GM19455 (cell line): ENCODE measurements at regions not wholly inside any gene's neighbourhood (a gene's known extent, or its start where the extent isn't known, plus 50 kb on each side); places are given as distances from the start of the nearest gene placed in this dataset.

Experiments
- ATAC-seq: cut with Tn5 transposase; IDR thresholded peaks from one replicate; pipeline ENCODE4 v1.9.1; 2021; ENCODE audit not compliant: unreplicated experiment

DNA sequence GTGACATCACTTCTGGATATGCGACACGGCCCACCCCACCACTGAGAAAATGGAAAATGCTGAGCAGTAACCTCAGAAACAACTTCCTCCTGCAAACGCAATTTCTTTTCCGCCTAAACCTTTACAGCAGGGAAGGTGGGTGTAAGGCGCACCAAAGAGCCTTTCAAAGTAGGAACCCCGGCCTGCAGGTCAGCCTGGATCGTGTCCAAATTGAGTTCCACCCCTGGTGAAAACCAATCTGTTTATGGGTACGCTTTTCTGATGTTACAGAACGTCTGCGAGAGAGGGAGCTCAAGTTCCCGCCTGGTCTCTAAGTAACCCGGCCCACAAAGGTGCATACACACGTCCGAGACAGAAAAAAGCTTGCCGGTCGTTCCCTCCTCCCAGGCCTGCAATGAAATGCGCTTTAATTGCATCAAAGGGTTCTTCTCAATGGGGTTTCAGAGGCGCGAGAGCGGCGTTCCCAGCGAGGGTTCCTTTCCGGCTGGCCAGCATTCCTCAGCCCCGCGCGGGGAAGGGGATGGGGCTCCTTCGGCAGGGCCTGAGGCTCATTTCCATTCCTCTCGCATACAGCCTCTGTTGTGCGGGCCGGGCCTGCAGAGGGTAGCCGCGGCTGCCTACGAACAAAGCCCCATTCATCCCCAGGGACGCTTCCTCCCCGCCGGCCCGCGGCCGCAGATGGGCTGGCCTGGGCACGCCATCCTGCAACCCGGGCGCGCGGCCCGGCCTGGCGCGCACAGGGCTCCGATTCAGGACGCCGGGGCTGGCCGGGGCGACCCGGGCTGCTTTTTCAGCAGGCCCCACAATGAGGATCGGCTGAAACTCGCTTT, 138.1 kb downstream of the TMCO5A start:
- peak; percentile 62 for ATAC-seq

DNA sequence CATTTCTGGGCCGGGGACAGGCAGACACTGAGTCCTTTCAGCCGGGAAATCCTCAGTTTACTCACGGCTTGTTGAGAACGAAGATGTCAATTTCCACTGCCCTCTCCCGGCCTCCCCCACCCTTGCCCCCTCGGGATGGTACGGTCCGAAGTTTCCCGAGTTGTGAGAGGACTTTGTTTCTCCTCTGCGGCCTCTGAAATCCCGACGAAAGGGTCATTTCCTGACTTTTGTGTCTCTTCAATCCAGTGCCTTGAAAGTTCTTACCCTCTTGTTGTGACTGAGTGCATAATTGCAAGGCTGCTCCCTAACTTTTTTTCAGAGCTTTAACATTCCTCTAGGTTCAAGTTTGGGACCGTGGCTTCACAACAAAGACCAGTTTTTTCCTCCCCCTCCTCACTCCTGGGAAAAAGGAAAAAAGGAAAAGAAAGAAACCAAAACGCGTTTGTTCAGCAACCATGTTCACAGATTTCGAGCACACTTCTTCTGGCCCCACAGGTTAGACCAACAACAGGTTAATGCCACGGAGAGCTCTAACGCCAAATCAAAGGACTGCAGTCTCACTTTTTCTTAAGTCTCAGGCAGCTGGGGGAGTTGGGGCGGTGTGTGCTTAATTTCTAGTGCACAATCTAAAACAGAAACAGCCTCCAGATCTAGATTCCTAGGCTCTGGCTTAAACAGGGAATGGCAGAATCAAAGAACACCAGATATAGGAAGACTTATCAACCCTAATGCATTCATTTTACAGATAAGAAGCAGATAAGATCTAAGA, 138.9 kb downstream of the TMCO5A start:
- no peak for ATAC-seq

GRCh38 chr15:38074029-38074428, 139.6 kb downstream of the TMCO5A start:
- ATAC-seq: no peak

DNA sequence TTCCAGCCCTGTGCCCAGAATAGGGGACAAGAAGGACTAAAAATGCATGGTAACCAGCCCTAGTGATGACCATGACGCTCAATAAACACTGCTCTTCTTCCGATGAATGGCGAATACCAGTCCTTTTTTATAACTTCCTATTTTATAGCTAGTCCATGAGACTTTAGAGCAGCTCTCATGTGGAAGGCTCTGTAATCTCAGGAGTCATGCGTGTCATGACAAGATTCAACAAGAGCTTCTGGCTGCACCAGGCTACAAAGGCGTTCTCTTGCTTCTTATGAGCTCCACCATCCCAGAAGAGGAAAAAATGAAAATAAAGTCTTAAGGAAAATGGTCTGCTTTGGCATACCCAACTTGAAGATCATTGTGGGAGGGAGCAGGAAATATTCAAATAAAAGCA, 141.0 kb downstream of the TMCO5A start:
- ATAC-seq: no peak

DNA sequence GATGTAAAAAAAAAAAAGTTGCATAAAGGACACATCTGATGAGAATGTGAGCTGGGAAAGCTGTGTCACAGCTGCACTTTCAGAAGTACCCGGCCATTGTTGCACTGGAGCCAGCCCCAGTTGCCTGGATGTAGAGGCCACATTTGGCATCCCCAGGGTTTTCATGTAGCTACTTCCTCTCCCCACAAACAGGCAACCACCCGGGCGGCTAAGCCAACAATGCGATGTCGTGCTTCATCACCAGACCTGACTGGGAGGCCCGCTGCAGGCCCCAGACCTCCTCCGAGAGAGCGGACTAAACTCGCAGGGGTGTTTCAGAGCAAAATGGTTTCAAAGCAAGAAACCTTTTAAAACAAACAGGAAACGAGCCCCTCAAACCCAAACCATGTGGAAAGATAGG, 142.3 kb downstream of the TMCO5A start:
- no peak for ATAC-seq

DNA sequence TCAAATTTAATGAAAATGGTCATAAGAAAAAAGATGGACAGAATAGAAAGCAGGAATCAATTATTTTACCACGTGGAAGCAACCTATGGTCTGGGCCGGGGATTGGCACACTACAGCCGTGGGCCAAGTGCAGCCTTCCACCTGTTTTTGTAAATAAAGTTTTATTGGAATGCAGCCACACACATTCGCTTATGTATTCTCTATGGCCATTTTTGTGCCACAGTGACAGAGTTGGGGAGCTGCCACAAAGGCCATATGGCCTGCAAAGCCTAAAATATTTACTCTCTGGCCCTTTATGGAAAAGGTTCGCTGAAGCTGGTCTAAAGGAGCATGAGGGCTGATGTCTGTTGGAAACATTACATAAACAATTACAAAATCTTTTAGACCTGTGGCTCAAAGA, 144.8 kb downstream of the TMCO5A start:
- ATAC-seq: no peak

DNA sequence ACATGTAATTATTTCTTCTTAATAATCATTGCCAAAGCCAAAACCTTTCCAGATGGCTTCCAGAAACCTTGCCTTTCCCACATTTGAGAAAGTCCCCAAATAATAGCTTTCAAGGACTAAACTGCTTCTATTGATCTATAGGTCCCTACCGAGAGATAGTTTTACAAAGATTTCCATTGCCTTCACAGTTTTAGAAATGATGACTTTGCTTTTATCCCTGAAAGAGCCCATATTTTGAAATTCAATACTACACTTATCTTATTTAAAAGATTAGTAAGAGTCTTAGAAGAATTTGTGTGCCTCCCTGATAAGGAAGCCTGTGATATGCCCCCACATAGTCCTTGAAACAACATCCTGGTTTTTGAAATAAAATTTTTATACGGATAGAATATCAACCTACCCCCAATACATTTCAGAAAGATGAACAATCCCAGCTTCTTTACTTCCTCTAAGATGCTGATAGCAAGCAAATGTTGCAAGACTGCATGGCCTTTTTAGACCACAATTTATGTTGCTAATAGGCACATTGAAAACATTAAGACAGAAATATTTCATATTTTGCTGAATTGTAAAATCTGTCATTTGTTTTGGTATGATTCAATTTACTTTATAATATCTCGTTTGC, 146.3 kb downstream of the TMCO5A start:
- ATAC-seq: no peak

- ATAC-seq: peak; percentile 67
Measured at GRCh38 chr15:38084289-38084688, 149.8 kb downstream of the TMCO5A start.

DNA sequence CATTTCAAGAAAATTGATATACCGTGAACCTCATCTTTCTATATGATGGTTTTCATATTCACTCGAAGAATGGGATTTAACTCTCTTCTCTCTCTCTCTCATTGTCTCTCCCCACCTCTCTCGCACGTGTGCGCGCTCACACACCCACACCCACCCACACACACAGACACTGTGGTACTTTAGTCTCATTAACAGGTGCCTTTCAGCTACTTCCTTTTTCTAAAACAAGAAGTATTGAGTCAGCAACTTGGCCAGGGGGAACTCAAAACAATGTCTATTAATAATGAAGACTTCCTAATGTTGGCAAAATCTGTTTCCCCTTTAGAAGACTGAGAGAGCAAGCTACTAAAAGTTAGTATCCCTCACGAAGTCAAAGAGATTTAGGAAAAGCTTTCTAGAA, 150.7 kb downstream of the TMCO5A start:
- ATAC-seq: peak; percentile 73

- no peak for ATAC-seq
Measured at GRCh38 chr15:38085931-38086568, 151.6 kb downstream of the TMCO5A start.

- ATAC-seq: no peak
Measured at GRCh38 chr15:38086611-38087010, 152.2 kb downstream of the TMCO5A start.

DNA sequence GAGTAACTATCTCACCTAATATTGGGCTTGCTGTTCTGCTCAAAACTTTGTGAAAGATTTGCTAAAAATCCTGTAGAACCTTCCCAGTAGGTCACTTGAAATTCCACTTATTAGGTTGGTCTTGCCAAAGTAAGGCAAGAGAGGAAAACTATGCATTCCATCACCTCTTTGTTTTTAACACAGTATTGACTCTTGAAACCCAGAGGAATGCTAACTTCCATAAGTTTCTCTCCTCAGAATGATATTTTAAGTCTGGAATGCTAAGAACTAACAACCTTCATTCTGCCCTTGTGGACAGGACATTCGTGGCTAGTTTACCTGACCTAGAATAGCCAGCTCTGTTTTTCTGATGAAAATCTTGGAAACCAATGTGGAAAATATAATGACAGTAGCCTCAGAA, 154.5 kb downstream of the TMCO5A start:
- no peak for ATAC-seq

DNA sequence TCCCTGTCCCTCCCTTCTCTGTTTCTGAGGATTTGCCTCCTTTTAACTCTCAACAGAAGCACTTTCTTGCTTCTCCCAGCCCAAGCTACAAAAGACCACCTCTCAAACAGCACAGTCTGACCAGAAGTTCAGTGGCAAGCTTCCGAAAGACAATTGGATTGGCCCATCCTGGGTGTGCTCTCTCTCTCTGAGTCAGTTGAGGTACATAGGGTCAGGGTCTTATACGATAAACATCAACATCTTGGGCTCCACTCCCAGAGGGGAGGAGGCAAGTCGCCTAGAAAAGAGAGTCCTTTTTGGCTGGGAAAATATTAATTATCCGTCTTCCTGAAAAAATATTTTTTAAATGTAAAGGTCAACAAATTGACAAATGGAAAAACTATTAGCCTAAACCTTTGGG, 155.8 kb downstream of the TMCO5A start:
- ATAC-seq: no peak

- no peak for ATAC-seq
Measured at GRCh38 chr15:38090678-38091077, 156.2 kb downstream of the TMCO5A start.

- no peak for ATAC-seq
Measured at GRCh38 chr15:38091078-38091645, 156.7 kb downstream of the TMCO5A start.

- ATAC-seq: no peak
Measured at GRCh38 chr15:38093931-38094330, 158.7 kb upstream of the SPRED1 start.

DNA sequence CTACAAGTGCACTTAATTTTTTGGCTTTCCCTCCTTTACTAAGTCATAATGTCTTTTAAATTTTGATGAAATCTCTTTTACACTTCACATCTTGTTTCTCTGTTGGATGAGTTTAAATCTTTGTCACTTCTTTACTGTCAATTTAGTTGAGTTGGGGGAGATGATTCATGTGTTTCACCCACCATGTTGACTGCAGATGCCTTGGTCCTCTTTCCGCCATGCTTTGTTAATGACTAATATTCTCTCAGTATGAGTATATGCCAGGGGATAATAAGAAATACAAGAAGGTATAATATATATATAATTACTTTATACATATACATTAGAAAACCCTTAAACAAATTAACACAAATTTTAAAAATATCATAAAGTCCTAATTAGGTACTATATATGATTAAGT, 149.7 kb upstream of the SPRED1 start:
- no peak for ATAC-seq

DNA sequence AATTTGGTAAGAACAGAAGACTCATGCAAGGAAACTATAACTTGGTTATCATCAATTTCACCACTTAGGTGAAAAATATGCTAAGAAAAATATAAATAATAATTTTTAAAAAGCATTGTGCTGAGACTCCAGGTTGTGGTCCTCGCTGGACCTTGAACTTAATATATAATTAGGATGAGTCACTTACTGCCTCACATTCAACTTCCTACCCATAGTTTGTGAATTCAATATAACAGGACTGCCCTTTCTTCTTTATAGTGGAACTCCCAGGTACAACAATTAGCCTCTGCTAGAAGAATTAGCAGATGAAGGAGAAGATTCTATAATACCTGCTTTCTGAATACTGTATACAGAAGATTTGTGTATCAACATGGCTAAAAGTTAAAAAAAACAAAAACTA, 149.1 kb upstream of the SPRED1 start:
- no peak for ATAC-seq

- no peak for ATAC-seq
Measured at GRCh38 chr15:38111070-38111469, 141.6 kb upstream of the SPRED1 start.

DNA sequence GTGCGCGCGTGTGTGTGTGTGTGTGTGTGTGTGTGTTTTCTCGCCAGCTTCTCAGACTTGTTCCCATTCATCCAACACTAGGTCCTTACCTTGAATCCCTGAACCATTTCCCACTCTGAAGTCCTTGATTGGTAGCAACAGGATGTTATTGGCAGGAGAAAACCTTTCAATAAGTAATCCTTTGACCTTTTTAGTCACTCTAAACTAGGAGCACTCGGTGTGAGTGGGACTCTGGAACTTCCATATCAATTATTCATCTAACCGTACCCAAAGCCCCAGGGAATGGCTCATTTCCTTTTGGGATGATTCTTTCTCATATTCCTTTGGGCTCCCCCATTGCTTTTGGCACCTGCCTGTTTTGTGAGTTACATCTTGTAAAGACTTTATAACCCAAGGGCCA, 140.2 kb upstream of the SPRED1 start:
- no peak for ATAC-seq

GRCh38 chr15:38115121-38115520, 137.5 kb upstream of the SPRED1 start:
- ATAC-seq: no peak
